ENCODE measurements at regions not wholly inside any gene's neighbourhood (a gene's known extent, or its start where the extent isn't known, plus 50 kb on each side); places are given as distances from the start of the nearest gene placed in this dataset.
"Not testable (repeated sequence)": the region's sequence is repeated elsewhere in the genome, so short reads cannot be mapped to it uniquely, and the experiment has no call there.

DNA sequence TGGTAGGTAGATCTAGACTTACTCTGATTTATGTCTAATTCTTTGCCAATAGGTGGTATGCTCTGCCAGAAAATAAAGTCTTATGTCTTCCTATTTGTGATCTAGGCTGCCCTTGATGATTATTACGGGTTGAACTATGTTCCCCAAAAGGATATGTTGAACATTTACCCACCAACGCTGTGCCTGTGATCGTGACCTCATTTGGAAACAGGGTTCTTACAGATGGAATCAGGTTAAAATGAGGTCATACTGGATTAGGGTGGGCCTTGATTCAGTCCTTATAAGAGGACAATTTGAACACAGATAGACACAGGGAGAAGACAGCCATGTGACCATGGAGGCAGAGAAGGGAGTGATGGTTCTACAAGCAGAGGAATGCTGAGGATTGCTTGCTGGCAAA lies 95.1 kb upstream of the BCAR3 start:
- DNase-seq (ENCODE audit: low read depth), result no peak

DNA sequence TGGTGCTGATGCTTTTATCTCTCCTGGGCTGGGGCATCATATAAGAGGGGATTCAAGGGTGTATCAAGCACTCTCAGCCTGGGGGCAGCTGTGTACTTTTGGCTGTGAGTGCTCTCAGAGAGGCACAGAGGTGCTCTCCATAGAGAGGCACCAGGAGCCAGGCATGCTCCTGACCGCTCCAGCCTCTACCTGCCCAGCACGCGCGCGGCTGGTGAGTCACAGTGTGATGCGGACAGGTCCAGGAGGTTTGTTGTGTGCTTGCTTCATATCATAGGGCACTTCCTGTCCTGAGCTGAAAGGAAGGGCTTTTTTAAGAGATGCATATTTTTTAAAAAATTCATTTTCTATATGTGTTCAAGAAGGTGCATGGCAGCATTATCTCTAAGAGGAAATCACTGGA lies 93.6 kb upstream of the BCAR3 start:
- DNase-seq (ENCODE audit: low read depth), result no peak
- in situ Hi-C loops (cut with HindIII; ENCODE audit: low pct_unique_long_range_greater_than_20kb, low sequenced_read_pairs), result no loop called here

More for the DNA sequence above, 95.1 kb upstream of the BCAR3 start:
- in situ Hi-C loops (cut with HindIII; ENCODE audit: low pct_unique_long_range_greater_than_20kb, low sequenced_read_pairs), result no loop called here

DNA sequence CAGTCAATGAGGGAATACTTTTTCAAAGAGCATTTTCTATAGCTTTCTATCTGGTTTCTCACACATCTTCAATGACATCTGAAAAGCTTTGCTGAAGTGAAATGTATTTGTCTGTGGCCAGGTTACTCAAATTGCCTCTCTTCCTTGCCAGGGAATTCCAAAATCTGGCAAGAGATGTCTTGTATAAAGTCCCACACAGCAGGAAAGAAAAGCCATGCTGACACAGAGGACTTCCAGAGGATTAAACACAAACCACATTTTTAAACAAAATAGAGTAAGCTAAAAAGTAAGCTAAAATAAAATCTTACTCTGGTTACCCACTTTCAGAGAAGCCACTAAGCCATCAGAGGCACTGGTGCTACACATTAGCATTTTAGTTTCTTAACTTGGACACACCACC lies 93.1 kb upstream of the BCAR3 start:
- in situ Hi-C loops (cut with HindIII; ENCODE audit: low pct_unique_long_range_greater_than_20kb, low sequenced_read_pairs), result no loop called here
- no peak for DNase-seq (ENCODE audit: low read depth)

DNA sequence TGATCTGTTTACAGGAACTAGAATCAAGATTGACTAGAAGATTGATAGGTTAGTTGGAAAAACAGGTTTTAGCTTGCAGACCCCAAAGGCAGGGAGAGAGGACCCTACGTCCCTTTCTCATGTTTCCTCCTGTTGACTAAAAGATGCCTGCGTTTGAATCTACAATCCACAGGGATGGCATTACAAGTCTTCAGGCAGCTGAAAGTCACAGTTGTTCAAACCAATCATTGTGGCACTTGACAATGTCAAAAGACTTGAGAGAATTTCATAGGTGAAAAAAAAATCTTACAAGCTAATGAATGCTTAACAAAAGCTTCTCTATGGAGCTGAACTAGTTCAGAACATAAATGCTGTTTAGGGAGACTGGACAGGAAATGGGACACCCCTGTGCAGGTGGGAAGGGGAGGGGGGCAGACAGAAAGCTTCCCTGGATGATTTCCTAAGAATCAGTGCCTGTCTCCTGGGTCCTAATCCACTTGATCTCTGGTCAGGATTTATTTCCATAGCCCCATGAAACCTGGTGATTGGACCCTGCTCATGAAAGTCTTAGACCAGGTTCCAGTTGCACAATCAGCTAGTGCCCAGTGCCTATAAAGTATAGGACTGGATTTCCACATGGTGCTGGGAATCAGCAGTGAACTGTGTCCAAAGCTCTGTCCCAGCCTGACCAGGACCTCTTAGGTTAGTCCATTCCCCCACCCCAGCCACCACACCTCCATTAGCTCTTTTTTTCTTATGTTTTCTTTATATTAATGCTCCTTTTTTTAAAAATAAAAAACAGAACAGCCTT lies 91.6 kb upstream of the BCAR3 start:
- in situ Hi-C loops (cut with HindIII; ENCODE audit: low pct_unique_long_range_greater_than_20kb, low sequenced_read_pairs), result no loop called here
- DNase-seq (ENCODE audit: low read depth), result no peak

DNA sequence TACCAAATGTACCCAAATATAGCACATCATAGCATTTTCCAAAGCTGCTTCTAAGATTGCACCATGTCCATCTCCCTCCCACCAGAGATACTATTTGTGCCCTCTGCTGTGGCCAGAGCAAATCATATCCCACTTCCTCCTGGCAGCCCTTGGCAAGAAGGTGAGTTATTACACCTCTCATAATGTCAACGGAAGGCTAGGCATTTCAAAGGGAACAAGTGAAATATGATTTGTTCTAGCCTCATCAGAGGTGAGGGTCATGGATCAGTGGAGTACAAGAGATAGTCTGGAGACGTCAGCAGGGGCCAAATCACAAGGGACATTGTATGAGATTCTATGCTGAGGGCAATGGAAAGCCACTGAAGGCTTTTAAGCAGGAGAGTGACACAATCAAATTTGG lies 90.2 kb upstream of the BCAR3 start:
- DNase-seq (ENCODE audit: low read depth), result no peak
- in situ Hi-C loops (cut with HindIII; ENCODE audit: low pct_unique_long_range_greater_than_20kb, low sequenced_read_pairs), result no loop called here

DNA sequence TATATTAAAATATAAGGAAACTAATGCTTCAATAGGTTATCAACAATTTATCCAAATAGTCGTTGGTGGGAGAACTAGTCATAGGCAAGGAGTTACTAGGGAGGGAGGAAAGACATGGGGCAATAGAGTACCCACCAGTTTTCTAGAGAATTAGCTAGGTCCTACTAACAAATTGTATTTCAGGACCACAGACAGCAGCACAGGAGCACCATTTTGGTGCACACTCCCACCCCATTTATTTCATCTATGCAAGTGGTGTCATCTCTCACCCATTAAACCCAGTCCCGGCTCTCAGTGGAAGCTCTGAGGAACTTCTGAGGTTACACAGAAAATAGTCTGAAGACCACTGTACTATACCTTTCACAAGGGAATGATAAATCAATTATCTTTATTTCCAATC lies 89.0 kb upstream of the BCAR3 start:
- in situ Hi-C loops (cut with HindIII; ENCODE audit: low pct_unique_long_range_greater_than_20kb, low sequenced_read_pairs), result no loop called here
- no peak for DNase-seq (ENCODE audit: low read depth)

DNA sequence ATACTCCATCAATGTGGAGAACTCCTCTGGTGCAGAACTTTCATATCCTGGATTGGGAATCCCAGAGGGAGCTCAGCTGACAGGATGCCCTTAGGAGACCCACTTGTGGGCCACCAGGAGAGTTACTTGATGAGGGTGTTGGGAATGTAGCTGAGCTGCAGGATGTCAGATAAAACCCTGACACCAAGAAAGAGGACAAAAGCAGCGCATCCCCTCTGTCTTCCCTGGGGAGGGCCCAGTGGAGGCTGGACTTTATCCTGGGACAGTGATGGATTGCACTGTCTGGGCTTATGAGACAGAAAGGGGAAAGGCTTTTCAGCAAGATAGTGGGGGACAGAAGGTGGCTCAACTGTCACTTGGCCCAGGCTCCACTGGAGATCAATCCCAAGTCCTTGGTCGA lies 88.1 kb upstream of the BCAR3 start:
- in situ Hi-C loops (cut with HindIII; ENCODE audit: low pct_unique_long_range_greater_than_20kb, low sequenced_read_pairs), result no loop called here

DNA sequence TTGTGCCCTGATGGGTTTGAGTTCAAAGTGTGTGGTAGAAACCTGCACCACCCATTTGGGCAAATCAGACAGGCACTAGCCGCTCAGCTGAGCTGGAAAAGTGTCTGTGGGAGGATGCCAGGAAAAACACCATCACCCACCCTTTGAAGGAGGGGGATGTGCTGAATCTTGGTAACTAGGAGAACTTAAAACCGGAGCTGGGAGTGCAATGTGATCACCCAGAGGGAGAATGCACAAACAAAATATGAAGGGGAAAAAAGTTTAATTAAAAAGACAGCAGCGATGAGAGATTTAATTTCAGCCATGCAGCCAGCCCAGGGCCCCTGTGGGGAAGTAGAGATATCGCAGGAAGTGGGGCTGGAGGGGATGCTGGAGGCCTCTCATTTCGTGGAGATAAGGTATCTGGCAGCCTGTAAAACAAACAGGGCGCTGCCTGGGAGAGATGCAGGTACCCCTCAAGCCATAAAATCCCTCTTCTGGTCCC lies 86.8 kb upstream of the BCAR3 start:
- in situ Hi-C loops (cut with HindIII; ENCODE audit: low pct_unique_long_range_greater_than_20kb, low sequenced_read_pairs), result no loop called here
- DNase-seq (ENCODE audit: low read depth), result no peak

More for the DNA sequence above, 88.1 kb upstream of the BCAR3 start:
- no peak for DNase-seq (ENCODE audit: low read depth)

DNA sequence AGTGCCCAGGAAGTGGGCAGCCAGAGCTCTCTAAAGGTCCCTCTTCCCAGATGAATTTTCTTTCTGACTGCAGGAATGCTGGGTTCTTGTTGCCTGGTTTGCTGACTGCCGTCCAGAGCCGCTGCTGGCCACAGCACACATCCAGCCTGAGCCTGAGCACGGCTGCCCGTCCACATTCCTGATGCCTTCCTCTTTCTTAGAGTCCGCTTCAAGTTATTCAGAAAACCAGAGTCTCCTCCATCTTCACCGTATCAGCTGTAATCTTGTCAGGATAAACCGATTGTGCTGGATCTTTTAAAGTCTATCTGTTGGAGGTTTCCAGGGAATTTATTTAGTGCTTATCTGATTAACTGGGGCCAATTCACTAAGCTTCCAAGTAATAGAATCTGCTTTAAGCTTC lies 84.8 kb upstream of the BCAR3 start:
- in situ Hi-C loops (cut with HindIII; ENCODE audit: low pct_unique_long_range_greater_than_20kb, low sequenced_read_pairs), result no loop called here
- no peak for DNase-seq (ENCODE audit: low read depth)

DNA sequence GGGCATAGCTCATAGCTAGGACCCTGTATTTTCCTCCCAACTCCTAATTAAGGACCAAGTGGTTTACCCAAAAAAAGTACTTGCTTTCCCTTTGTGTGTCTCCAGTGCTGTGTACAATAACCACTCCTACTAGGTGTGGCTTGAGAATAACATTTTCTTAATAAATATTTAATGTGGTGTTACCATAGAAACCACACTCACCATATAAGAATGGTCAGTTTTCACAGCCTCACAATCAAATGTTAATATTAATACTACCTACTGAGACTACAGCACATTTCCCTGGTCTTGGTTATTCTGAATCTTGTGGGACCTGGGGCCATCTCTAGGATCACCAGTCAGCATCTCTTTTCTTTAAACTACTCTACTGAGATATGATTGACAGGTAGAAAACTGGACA lies 83.5 kb upstream of the BCAR3 start:
- in situ Hi-C loops (cut with HindIII; ENCODE audit: low pct_unique_long_range_greater_than_20kb, low sequenced_read_pairs), result no loop called here
- no peak for DNase-seq (ENCODE audit: low read depth)

DNA sequence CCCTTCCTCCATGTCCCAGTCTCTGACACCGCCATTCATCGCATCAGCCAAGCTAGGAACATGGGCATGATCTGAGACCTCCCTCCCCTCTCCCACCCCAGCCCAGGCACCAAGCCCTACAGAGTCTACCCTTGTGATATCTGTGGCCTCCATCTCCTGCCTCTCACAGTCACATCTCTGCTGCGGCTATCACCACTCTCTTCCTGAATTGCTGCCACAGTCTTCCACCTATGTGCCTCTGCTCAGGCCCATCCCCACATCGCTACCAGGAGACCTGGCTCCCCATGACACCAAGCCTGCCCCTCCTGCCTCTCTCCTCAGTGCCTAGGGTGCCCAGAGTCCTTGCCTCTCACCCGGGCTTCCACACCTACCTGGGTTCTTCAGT lies 82.7 kb upstream of the BCAR3 start:
- no peak for DNase-seq (ENCODE audit: low read depth)
- in situ Hi-C loops (cut with HindIII; ENCODE audit: low pct_unique_long_range_greater_than_20kb, low sequenced_read_pairs), result no loop called here

DNA sequence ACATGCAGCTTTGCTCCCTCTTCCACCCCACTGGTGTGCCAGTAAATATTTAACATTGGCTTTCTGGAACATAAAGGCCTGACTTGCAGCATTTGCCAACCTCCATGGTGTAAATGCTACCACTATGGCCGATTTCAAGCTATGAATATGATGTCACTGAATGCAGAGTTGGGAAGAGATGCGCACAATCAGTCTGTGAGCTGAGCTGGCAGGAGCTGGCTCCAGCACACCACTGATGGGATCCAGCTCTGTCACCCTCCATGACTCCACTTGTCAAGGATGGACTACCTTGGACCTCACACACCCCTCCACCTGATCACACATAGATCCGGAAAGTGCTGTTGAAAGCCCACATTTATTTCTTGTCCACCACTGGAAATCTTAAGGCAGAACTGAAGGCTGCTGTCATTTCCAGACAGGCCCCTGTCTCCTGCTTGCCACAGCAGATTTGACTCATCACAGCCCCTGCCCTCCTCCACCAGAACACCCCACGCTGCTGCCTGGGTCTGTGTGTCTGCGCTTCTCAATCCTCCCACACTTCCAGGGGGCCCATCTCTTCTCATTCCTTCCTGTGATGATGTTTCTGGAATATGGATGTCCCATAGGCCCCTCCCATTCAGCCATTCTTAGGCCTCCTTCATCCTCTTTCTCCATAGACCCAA lies 82.2 kb upstream of the BCAR3 start:
- in situ Hi-C loops (cut with HindIII; ENCODE audit: low pct_unique_long_range_greater_than_20kb, low sequenced_read_pairs), result no loop called here
- no peak for DNase-seq (ENCODE audit: low read depth)

DNA sequence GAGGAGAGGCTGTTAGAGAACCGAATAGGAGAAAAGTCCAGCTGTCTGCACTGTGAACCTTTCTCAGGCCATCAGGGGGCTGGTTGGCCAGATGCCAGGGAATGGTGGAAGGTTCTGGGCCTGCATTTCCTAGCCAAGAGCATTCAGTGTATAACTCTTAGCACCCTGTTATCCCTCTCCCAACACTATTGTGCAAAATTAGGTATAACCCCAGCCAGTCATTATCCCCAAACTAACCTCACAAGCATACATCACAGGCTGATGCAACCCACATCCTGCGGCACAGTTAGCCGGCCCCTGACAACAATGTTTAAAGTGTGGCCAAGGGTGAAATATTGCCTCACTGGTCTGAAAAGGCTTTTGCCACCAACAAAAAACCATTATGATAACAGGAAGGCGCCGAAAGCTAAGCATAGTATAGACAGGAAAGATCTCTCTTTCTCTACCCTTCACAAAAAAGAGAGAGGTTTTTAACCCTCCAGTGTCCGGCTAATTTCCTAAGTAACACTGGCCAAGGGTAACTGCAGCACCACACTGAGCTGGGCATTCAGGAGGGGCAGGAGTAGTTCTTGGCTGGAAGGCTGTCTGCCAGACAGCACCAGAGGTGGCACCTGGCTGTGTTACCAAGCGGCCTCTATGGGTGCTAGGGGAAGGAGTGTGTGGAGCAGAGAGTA lies 77.3 kb upstream of the BCAR3 start:
- in situ Hi-C loops (cut with HindIII; ENCODE audit: low pct_unique_long_range_greater_than_20kb, low sequenced_read_pairs), result no loop called here
- DNase-seq (ENCODE audit: low read depth), result no peak

DNA sequence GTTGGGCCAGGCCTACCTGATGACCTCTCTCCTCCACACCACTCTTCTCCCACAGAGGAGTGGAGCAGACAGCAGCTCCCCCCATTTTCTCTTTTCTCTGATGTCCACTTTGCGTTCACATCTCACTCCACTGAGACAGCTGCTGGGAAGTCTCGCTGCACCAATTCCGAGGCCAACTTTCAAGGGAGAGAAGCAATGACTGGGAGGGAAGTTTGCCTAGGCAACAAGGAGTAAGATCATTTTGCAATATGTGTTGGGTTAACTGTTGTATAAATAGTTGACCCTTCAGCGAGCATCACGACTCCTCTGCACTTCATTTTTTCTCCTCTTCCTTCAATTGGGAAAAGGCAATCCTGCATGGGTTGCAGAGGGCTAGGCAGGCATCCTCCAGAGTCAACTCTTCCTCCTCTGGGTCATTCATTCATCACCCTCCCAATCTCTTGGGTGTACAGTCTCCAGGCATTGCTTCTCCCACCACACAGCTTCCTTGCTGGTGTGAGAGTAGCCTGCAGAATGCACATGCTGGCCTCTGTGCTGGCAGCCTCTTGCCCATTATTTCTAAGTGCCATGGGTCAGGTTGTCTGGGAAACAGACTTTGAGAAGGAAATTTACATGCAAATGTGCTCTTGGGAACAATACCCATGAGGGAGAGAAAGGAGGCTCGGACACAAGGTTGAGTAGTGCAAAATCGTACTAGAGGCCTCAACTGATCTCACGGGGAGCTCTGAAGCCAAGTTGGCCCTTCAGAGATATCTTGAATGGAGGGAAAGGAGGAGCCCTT lies 75.8 kb upstream of the BCAR3 start:
- DNase-seq (ENCODE audit: low read depth), result no peak
- in situ Hi-C loops (cut with HindIII; ENCODE audit: low pct_unique_long_range_greater_than_20kb, low sequenced_read_pairs), result no loop called here

DNA sequence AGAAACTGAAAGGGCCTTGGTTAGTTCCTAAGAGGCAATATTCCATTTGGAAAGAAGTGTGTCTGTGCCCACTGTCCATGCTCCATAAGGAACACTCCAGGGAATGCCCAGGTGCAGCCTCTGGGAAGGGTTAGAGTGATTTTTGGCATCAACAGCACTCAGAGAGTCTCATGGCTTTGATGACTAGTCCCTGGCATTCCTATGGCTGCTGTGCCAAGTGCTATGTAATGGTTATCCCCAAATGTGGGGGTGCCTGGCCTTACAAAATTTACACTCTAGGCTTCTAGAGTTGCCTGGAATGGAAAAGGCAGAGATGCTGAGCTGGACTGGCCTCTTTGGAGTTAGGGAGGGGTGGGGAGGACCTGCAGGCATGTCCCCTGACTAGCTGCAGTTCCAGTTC lies 75.0 kb upstream of the BCAR3 start:
- DNase-seq (ENCODE audit: low read depth), result no peak
- in situ Hi-C loops (cut with HindIII; ENCODE audit: low pct_unique_long_range_greater_than_20kb, low sequenced_read_pairs), result no loop called here

DNA sequence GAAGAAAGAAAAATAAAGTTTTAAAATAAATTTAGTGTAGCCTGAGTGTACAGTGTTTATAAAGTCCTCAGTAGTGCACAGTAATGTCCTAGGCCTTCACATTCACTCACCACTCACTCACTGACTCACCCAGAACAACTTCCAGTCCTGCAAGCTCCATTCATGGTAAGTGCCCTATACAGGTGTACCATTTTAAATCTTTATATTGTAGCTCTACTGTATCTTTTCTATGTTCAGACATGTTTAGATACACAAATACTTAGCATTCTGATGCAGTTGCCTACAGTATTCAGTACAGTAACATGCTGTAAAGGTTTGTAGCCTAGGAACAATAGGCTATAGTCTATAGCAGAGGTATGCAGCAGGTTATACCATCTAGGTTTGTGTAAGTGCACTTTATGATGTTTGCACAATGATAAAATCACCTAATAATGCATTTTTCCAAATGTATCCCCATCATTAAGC lies 73.6 kb upstream of the BCAR3 start:
- DNase-seq (ENCODE audit: low read depth); in situ Hi-C loops (cut with HindIII; ENCODE audit: low pct_unique_long_range_greater_than_20kb, low sequenced_read_pairs): not testable (repeated sequence)

DNA sequence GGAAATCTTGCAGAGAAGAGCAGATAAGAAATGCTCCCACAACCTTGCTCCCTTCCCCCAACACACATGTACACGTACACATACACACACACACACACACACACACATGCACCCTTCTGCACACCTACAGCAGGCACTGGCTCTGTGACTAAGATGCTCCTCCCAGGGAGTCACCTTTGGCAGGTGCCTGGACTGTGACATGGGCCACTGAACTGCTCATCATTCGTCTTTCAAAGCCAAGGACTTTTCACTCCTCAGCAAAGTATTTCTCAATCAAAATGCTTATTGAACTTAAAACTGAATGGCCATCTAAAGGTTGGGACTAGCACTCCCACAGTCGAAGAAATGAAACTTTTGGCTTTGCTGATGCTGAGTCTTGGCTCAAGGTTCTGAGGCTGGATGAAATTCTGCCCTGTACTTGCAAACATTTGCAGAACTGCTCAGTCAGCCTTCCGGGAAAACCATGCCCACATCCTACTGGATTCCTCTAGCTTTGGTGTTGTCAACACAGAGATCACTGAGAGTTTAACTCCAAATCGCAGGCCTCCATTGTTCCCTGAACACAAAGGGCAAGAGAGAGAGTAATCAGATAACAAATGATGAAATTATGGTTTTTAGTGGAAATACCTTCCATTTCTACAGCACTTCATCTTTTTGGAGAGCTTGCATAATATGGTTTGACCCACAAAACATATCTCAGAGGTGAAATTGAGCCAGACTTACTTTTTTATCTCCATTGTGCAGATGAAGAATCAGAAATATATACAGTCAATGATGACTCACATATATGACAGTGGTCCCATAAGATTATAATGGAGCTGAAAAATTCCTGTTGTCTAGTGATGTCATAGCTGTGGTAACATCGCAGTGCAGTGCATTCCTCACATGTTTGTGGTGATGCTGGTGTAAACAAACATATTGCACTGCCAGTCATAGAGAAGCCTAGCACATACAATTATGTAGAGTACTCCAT lies 72.4 kb upstream of the BCAR3 start:
- DNase-seq (ENCODE audit: low read depth), result peak; percentile 16
- in situ Hi-C loops (cut with HindIII; ENCODE audit: low pct_unique_long_range_greater_than_20kb, low sequenced_read_pairs), result no loop called here

All from Caki2 (cell line).